ENCODE measurements at regions not wholly inside any gene's neighbourhood (a gene's known extent, or its start where the extent isn't known, plus 50 kb on each side); places are given as distances from the start of the nearest gene placed in this dataset.

GRCh38 chrX:139196890-139197289 lies 333.6 kb upstream of the F9 start:
- DNase-seq (ENCODE audit: low spot score), result no peak
- no peaks in the 10 kb centered on the region for H3K36me3 ChIP-seq (ENCODE audit: insufficient read depth)
- no peaks in the 10 kb centered on the region for H3K9me2 ChIP-seq (ENCODE audit: insufficient read depth)
- H3K4me3 Mint-ChIP-seq, result no peak overlapping the region
- H3K4me1 ChIP-seq (ENCODE audit: insufficient read depth), result peaks cover 16% of the 10 kb centered on the region
- ATAC-seq, result no peak
- H3F3A ChIP-seq (replicated peaks; ENCODE audit: low read depth), result no peaks in the 10 kb centered on the region
- no peak overlapping the region for H3K27ac Mint-ChIP-seq
- H3K79me2 ChIP-seq (replicated peaks; ENCODE audit: insufficient read depth), result no peaks in the 10 kb centered on the region
- H2AFZ ChIP-seq, result no peak overlapping the region
- no peak overlapping the region for H3K4me3 ChIP-seq
- no peaks in the 10 kb centered on the region; the same call in 1 of the 2 replicates for H4K20me1 ChIP-seq (replicated peaks; ENCODE audit: insufficient read depth)
- H3K36me3 Mint-ChIP-seq (ENCODE audit: low read depth), result no peaks in the 10 kb centered on the region
- peaks cover 61% of the 10 kb centered on the region for H3K27me3 Mint-ChIP-seq (ENCODE audit: insufficient read depth, low read depth, poor library complexity)
- no peaks in the 10 kb centered on the region for H3K9me3 Mint-ChIP-seq
- H3K4me1 Mint-ChIP-seq, result peaks cover 19% of the 10 kb centered on the region
- TF ChIP-seq JUNB (IDR thresholded peaks at IDR 0.05; ENCODE audit: unreplicated experiment) (no peak), EZH2 (IDR thresholded peaks at IDR 0.05; ENCODE audit: low read depth, unreplicated experiment) (no peak), ZNF114 (CRISPR knock-in tag; IDR thresholded peaks at IDR 0.05) (no peak), ZNF331 (CRISPR knock-in tag; IDR thresholded peaks at IDR 0.05; ENCODE audit: low read depth) (no peak), STAT1 (IDR thresholded peaks at IDR 0.05; ENCODE audit: unreplicated experiment) (no peak), EZH2phosphoT487 (IDR thresholded peaks at IDR 0.05; ENCODE audit: unreplicated experiment) (no peak), NANOG (IDR thresholded peaks at IDR 0.05; ENCODE audit: borderline replicate concordance) (no peak), CREB1 (CRISPR knock-in tag; IDR thresholded peaks at IDR 0.05; ENCODE audit: low read depth) (no peak), POLR2AphosphoS5 (IDR thresholded peaks at IDR 0.05; ENCODE audit: low read depth) (no peak), REST (IDR thresholded peaks at IDR 0.05; ENCODE audit: unreplicated experiment) (no peak)
- TF ChIP-seq, protein P1, sequence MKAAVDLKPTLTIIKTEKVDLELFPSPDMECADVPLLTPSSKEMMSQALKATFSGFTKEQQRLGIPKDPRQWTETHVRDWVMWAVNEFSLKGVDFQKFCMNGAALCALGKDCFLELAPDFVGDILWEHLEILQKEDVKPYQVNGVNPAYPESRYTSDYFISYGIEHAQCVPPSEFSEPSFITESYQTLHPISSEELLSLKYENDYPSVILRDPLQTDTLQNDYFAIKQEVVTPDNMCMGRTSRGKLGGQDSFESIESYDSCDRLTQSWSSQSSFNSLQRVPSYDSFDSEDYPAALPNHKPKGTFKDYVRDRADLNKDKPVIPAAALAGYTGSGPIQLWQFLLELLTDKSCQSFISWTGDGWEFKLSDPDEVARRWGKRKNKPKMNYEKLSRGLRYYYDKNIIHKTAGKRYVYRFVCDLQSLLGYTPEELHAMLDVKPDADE (IDR thresholded peaks at IDR 0.05), result no peak
- TF ChIP-seq, protein P2, sequence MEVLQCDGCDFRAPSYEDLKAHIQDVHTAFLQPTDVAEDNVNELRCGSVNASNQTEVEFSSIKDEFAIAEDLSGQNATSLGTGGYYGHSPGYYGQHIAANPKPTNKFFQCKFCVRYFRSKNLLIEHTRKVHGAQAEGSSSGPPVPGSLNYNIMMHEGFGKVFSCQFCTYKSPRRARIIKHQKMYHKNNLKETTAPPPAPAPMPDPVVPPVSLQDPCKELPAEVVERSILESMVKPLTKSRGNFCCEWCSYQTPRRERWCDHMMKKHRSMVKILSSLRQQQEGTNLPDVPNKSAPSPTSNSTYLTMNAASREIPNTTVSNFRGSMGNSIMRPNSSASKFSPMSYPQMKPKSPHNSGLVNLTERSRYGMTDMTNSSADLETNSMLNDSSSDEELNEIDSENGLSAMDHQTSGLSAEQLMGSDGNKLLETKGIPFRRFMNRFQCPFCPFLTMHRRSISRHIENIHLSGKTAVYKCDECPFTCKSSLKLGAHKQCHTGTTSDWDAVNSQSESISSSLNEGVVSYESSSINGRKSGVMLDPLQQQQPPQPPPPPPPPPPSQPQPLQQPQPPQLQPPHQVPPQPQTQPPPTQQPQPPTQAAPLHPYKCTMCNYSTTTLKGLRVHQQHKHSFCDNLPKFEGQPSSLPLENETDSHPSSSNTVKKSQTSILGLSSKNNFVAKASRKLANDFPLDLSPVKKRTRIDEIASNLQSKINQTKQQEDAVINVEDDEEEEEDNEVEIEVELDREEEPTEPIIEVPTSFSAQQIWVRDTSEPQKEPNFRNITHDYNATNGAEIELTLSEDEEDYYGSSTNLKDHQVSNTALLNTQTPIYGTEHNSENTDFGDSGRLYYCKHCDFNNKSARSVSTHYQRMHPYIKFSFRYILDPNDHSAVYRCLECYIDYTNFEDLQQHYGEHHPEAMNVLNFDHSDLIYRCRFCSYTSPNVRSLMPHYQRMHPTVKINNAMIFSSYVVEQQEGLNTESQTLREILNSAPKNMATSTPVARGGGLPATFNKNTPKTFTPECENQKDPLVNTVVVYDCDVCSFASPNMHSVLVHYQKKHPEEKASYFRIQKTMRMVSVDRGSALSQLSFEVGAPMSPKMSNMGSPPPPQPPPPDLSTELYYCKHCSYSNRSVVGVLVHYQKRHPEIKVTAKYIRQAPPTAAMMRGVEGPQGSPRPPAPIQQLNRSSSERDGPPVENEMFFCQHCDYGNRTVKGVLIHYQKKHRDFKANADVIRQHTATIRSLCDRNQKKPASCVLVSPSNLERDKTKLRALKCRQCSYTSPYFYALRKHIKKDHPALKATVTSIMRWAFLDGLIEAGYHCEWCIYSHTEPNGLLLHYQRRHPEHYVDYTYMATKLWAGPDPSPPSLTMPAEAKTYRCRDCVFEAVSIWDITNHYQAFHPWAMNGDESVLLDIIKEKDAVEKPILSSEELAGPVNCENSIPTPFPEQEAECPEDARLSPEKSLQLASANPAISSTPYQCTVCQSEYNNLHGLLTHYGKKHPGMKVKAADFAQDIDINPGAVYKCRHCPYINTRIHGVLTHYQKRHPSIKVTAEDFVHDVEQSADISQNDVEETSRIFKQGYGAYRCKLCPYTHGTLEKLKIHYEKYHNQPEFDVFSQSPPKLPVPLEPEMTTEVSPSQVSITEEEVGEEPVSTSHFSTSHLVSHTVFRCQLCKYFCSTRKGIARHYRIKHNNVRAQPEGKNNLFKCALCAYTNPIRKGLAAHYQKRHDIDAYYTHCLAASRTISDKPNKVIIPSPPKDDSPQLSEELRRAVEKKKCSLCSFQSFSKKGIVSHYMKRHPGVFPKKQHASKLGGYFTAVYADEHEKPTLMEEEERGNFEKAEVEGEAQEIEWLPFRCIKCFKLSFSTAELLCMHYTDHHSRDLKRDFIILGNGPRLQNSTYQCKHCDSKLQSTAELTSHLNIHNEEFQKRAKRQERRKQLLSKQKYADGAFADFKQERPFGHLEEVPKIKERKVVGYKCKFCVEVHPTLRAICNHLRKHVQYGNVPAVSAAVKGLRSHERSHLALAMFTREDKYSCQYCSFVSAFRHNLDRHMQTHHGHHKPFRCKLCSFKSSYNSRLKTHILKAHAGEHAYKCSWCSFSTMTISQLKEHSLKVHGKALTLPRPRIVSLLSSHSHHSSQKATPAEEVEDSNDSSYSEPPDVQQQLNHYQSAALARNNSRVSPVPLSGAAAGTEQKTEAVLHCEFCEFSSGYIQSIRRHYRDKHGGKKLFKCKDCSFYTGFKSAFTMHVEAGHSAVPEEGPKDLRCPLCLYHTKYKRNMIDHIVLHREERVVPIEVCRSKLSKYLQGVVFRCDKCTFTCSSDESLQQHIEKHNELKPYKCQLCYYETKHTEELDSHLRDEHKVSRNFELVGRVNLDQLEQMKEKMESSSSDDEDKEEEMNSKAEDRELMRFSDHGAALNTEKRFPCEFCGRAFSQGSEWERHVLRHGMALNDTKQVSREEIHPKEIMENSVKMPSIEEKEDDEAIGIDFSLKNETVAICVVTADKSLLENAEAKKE (CRISPR knock-in tag; IDR thresholded peaks at IDR 0.05), result no peak
- TF ChIP-seq, protein P3, sequence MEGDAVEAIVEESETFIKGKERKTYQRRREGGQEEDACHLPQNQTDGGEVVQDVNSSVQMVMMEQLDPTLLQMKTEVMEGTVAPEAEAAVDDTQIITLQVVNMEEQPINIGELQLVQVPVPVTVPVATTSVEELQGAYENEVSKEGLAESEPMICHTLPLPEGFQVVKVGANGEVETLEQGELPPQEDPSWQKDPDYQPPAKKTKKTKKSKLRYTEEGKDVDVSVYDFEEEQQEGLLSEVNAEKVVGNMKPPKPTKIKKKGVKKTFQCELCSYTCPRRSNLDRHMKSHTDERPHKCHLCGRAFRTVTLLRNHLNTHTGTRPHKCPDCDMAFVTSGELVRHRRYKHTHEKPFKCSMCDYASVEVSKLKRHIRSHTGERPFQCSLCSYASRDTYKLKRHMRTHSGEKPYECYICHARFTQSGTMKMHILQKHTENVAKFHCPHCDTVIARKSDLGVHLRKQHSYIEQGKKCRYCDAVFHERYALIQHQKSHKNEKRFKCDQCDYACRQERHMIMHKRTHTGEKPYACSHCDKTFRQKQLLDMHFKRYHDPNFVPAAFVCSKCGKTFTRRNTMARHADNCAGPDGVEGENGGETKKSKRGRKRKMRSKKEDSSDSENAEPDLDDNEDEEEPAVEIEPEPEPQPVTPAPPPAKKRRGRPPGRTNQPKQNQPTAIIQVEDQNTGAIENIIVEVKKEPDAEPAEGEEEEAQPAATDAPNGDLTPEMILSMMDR (conservative IDR thresholded peaks at IDR 0.05; ENCODE audit: low read depth in 2 of 2), result no peak
- H3K27ac ChIP-seq (ENCODE audit: low read depth), result no peak overlapping the region
- H3K27me3 ChIP-seq (ENCODE audit: insufficient read depth), result peaks cover 100% of the 10 kb centered on the region
- H3K4me2 ChIP-seq, result no peak overlapping the region
